DMS153 (cell line): ENCODE measurements at regions not wholly inside any gene's neighbourhood (a gene's known extent, or its start where the extent isn't known, plus 50 kb on each side); places are given as distances from the start of the nearest gene placed in this dataset.

Experiments used
- DNase-seq: peaks from one replicate; lab custom pipeline; 2025; lab: John Stamatoyannopoulos, UW

DNA sequence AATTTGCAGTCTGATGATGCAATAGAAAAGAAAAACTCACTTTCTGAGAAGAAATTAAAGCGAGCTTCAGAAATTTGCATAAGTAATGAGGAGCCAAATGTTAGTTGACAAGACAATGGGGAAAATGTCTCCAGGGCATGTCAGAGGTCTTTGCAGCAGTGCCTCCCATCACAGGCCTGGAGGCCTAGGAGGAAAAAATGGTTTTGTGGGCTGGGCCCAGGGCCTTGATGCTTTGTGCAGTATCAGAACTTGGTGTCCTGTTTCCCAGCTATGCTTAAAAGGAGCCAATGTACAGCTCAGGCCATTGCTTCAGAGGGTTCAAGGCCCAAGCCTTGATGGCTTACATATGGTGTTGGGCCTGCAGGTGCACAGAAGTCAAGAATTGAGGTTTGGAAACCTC is 298.4 kb downstream of the SMARCA2 start:
- DNase-seq: no peak

DNA sequence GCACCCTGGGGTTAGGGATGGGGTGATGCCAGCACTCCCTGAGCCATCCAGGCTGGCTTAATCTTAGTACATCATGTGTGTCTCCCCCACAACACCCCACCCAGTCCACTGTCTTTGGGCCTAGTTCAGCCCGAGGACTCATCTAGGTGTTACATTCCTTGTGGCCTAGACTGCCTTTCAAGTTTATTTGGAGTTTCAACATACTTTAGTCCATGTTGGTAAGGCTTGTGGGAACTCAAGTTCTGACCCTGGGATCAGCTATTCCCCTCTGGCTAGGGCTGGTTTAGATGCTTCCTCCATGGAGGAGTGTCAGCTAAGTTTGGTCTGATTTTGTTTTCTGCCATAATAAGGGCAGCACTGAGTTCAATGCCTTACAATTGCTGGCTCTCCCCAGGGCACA is 302.4 kb downstream of the SMARCA2 start:
- no peak for DNase-seq

GRCh38 chr9:2319421-2319820 is 302.2 kb upstream of the VLDLR start:
- no peak for DNase-seq

DNA sequence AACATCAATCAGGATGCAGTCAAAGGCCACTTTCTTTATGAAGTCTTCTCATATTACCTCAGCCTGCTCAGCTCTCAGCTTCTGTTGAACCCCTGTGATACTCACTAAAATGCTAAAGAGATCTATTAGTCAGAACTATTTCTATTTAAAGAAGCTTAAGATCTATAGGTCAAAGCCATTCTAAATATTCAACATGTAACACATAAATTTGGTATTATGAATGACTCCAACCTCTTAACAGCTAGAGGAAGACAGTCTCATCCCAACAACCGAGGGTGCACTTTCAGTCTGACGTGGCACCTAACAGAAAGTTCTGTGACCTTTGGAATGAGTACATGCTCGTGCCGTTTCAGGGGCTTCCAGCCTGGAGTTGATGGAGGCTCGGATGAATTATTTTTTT is 301.5 kb upstream of the VLDLR start:
- no peak for DNase-seq

DNA sequence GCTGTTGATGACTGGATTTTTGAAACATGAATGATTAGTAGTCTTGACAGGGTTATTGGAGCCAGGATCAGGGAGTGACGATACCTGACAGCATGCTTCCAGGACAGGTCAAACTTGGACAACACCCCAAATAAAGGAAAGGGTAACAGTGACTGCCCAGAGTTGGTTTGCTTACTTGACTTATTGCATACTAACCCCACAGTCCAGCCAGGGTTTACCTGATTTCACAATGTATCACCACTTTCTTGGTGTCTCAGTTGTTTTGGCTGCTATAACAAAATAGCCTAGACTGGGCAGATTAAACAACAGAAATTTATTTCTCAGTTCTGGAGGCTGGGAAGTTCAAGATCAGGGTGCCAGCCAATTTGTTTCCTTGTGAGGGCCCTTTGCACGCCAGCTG is 301.0 kb upstream of the VLDLR start:
- no peak for DNase-seq

DNA sequence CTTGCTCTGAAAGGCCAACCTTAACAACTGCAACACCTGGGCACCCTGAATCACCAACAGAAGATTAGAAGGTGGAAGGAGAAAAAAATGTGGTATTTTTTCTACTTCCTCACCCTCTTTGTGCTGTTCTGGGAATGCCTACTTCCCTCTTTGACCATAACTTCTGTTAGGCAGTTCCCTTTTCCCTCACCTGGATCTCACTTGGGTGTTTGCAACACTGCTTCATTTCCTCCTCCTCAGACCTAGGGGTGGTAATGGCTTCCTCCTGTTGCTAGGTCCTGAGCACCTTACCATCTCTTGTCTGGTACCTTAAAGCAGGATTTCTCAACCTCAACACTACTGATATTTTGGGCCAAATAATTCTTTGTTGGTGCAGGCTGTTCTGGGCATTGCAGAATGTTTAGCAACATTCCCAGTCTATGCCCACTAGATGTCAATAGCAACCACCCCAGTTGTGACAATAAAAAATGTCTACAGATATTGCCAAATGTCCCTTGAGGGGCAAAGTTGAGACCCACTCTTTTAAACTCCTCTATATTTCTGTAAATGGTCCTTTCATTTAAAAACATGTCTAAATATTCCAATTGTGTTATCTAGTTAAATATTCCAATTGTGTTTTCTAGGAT is 300.0 kb upstream of the VLDLR start:
- DNase-seq: no peak

DNA sequence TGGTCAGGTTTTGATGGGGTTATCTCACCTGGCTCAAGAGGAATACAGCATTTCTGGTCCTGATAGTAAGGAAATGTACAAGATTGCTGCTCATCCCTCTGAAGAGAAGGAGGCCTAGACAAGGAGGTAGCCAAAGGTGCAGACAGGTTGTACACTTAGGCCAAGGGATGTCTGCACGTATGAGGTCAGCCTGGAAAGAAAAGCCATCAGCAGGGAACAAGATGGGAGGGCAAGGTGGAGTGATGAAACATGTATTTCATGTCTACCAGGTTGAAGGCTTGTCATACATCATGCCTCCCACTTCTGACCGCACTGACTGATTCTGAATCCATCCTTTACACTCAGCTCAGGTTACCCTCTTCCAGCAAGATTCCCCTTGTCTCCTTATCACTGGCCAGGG is 296.8 kb upstream of the VLDLR start:
- no peak for DNase-seq

DNA sequence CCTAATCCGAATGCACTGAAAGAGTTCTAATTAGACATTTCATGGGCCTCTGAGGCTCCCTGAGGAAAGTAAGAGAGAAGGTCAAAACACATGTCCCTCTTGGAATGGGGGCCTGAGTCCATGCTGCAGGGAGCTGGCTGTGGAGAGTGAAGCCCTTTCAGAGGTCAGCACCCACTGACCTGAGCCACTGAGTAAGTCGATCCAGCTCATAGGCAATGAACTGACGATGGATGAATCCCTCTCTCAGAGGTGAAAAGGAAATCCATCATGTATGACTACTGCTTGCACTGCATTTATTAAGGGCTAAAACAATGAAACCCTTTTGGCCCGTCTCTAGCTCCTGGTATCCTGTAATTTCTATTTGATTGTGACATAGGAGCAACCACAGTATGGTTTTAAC is 288.9 kb upstream of the VLDLR start:
- no peak for DNase-seq

DNA sequence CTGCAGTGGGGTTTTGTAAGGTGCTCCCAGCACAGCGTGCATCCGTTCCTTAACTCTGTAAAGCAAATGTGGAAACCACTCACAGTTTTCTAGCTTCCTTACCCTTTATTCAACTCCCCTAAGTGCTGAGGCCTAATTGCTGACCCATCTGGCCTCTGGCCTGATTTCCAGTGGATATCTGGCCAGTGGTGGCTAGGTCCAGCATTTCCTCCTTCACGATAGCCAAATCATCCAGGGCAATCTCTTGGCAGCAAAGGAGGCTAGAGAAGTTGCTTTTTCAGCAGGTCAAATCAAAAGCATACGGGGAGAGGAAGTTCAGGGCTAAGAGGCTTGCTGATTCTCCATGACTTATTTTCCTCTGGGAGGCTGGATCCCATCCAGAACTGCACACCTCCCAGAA is 286.3 kb upstream of the VLDLR start:
- no peak for DNase-seq

- no peak for DNase-seq
Measured at GRCh38 chr9:2336055-2336454, 285.5 kb upstream of the VLDLR start.

- no peak for DNase-seq
Measured at GRCh38 chr9:2337131-2337530, 284.5 kb upstream of the VLDLR start.

GRCh38 chr9:2337627-2338026 is 284.0 kb upstream of the VLDLR start:
- no peak for DNase-seq

- DNase-seq: peak; percentile 85
Measured at GRCh38 chr9:2338777-2339365, 282.7 kb upstream of the VLDLR start.

DNA sequence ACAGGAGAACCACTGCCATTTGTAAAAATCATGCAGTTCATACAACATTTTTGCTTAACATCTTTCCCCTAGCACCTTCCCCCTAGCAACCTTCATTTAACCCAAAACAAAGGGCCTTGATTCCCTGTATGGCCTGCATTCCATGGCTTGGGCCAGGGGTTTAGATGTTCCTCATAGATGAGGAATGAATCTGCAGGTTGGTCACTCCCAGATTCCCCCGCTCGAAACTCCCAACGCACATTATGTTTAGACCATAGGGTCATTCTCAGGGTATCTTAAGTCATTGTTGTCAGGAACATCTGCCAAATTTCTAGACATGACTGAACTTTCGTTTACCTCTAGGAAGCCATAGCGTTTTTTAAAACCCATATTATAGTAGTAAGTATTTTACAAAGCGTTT is 282.2 kb upstream of the VLDLR start:
- DNase-seq: no peak

DNA sequence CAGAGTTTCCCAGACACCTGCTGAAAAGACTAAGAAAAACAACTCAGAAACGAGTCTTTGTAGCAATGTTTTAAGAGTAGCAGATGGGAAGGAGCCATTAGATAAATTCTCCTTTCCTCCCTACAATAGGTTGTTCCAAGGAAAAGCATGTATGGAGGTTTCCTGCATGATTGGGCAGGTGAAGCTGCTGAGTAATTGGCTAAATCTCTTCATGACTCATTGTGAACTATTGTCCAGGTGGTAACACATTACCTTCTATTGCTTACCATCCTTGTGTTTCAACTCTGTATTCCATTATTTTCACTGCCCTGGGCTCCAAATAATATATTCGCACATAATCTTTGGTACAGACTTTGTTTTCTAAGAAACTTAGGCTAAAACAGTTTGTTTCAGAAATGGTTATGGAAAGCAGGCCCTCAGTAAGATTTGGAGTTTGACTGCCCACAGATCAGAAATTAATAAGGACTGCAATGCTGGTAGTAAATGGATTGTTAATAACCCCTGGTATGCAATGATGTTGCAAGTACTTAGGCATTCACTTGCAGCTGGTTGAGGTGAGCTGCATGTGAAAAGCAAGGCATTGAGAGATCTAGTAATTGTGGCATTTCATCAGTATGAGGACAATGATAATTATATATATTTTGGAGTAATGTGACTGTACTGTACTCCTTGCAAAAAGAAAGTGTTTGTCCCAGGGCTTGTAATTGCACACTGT is 281.4 kb upstream of the VLDLR start:
- DNase-seq: no peak

- no peak for DNase-seq
Measured at GRCh38 chr9:2341126-2341525, 280.5 kb upstream of the VLDLR start.

DNA sequence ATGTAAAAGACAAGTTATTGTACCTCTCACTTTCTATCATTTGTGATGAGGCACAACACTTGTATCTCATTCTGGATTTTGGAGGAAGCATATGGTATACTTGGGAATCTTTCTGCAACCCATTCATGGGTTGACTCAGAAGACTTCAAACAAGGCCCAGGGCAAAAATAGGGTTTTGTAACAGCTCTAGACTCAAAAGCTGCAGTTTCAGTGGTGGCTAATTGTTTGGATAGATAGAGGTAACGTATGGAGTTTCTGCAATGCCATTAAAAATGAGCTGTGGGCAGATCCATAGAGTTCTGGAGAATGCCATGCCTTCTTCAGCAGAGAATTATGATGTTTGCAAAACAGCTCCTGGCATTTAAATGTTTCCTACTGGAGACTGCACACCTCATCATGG is 279.6 kb upstream of the VLDLR start:
- DNase-seq: no peak

- DNase-seq: no peak
Measured at GRCh38 chr9:2343756-2344155, 277.8 kb upstream of the VLDLR start.

- DNase-seq: no peak
Measured at GRCh38 chr9:2344436-2344835, 277.2 kb upstream of the VLDLR start.

DNA sequence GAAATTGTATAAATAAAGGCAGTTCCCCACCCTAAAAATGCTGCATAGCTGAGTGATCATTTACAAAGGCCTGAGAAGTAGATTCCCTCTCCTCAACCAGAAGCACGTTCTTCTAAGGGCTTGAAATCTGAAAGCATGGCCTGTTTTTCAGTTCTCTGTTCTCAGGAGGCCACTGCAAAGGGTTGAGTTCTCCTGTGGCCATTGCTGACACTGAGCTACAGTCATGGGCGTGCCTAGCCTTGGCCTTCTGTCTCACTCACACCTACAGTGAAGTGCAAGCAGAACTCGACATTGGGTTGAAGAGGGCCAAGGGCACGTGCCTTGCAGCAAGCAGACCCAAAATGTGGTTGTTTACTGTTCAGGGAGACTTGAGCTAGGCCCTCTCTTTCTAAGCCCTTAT is 276.6 kb upstream of the VLDLR start:
- no peak for DNase-seq

- DNase-seq: no peak
Measured at GRCh38 chr9:2346277-2346913, 275.2 kb upstream of the VLDLR start.

DNA sequence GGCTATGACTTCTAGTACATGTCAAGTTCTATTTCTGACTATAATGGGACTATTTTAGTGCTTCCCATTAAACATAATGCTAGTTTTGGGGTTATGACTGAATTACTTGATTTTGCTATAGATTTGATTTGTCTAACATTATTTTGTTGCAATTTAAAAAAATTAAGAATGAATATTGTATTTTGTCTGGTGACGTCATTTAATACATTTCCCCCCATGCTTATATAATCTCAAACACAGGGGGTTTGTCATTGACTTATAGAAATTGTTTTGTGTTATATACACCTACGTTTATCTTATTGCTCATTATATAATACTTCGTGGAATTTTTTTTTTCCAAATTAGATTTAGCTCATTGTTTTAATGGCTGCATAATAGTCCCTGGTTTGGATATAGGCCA is 270.3 kb upstream of the VLDLR start:
- DNase-seq: no peak

GRCh38 chr9:2354216-2354615 is 267.4 kb upstream of the VLDLR start:
- no peak for DNase-seq
